ENCODE measurements at regions not wholly inside any gene's neighbourhood (a gene's known extent, or its start where the extent isn't known, plus 50 kb on each side); places are given as distances from the start of the nearest gene placed in this dataset.

DNA sequence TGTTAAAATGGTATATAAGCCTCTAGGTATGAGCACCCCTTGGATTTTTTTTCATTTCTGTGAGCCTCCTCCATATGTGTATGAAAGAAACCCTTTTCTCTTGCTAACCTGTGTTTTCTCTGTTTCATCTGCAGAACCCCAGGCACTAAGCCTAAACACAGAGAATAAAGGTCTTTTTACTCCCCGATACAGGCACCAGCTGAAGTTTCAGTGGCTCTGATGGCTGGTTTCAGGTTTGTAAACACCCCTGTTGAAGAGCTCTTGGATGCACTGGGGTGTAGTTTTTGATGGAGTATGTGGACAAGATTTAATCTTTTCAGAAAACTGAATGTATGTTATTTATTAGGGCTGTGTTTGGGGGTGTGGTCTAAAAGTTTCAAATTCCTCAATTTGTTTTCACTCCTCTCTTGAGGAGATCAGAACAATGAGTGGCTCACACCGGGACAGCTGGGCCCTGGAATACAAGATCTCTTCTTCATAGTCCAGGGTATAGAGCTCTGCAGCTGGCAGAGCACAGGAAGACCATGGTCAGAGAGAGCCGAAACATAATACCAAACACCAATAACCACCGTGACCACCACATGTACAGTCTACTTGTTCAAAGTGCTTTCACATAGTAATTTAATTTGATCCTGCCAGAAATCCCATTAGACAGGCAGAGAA, 50.2 kb upstream of the VTCN1 start:
- Mint-ChIP-seq H3K4me1 (ENCODE audit: low read depth, unreplicated experiment) (no peaks in the 10 kb centered on the region), H3K27ac (ENCODE audit: unreplicated experiment) (no peak overlapping the region), H3K4me3 (ENCODE audit: unreplicated experiment) (no peak overlapping the region), H3K36me3 (ENCODE audit: unreplicated experiment) (peaks cover 6% of the 10 kb centered on the region), H3K27me3 (ENCODE audit: unreplicated experiment) (no peaks in the 10 kb centered on the region), H3K9me3 (ENCODE audit: unreplicated experiment) (peaks cover 4% of the 10 kb centered on the region)
- no peak for TF ChIP-seq CTCF (IDR thresholded peaks at IDR 0.05; ENCODE audit: partially characterized antibody, unreplicated experiment)
- DNase-seq, result no peak

All from glutamatergic neuron (in vitro differentiated cells).